Thoracic aorta (tissue), 2 donors: ENCODE measurements at regions not wholly inside any gene's neighbourhood (a gene's known extent, or its start where the extent isn't known, plus 50 kb on each side); places are given as distances from the start of the nearest gene placed in this dataset.

Source experiments
- ATAC-seq: fragments of 150-250 bp; one replicate; pipeline ENCODE4 v1.8.0; 2017; ENCODE audit warnings: low read depth; ENCODE audit not compliant: insufficient number of reproducible peaks, low FRiP score
- DNase-seq: peaks from one replicate; pipeline ENCODE4 v3.0.0-alpha.2; 2020; ENCODE audit warnings: low spot score
- H3K27ac ChIP-seq, 2 donors: fragments of 200-600 bp; sonication (generic); 1 replicate in 1 of 2; 2 replicates in 1 of 2; pipeline ENCODE4 v1.5.1; 2016; ENCODE audit warnings: mild to moderate bottlenecking in 2 of 2, moderate library complexity in 2 of 2
- H3K27me3 ChIP-seq: fragments of 200-600 bp; sonication (generic); replicated peaks from 2 replicates; pipeline ENCODE4 v1.6.0; 2016; ENCODE audit warnings: mild to moderate bottlenecking; ENCODE audit not compliant: insufficient read depth
- H3K36me3 ChIP-seq: fragments of 200-600 bp; sonication (generic); one replicate; pipeline ENCODE4 v1.5.1; 2016
- H3K4me1 ChIP-seq, 2 donors: fragments of 200-600 bp; sonication (generic); 1 replicate in 1 of 2; 2 replicates in 1 of 2; pipeline versions ENCODE4 v1.5.1 to v1.6.0; 2016; ENCODE audit warnings: low read depth in 2 of 2, mild to moderate bottlenecking in 1 of 2; ENCODE audit not compliant: control insufficient read depth in 1 of 2
- H3K4me3 ChIP-seq: fragments of 200-600 bp; sonication (generic); 2 replicates; pipeline ENCODE4 v1.5.1; 2016; ENCODE audit warnings: mild to moderate bottlenecking
- H3K9me3 ChIP-seq: fragments of 200-600 bp; sonication (generic); 2 replicates; pipeline ENCODE4 v1.5.1; 2016
- CTCF ChIP-seq: fragments of 200-600 bp; sonication (generic); IDR thresholded peaks from one replicate; pipeline ENCODE4 v1.5.1; 2019; ENCODE audit warnings: antibody characterized with exemption

DNA sequence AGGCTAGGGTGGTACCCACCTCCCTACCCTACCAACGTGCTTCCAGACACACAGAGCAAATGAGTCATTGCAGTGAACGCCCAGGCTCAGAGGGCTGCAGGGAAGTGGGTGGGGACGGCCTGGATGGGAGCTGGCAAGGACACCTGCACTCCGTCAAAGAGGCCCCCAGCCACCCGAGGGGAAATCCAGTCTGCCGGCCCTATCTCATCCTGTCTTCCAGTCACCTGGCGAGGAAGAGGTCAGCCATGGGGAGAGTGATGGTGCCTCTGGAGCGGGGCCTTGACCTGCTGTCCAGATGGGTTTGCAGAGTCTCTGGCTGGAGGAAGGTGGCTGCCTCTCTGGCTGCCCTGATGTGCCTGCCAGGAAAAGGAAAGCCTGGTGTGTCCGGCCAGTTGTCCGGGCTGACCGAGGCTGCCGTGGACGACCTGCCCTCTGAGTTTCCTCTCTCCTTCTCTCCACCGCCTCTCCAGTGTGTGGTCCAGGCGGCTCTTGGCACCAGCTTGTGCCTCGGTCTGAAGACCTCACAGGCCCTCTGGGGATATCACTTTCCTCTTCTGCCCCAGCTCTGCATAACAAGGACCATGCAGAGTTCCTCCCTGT lies 209.7 kb upstream of the COPS8 start:
- TF ChIP-seq CTCF = no peak
- Histone ChIP-seq H3K27me3 (no peaks in the 10 kb centered on the region), H3K4me1 (no peaks in the 10 kb centered on the region), H3K4me3 (no peak overlapping the region), H3K36me3 (no peaks in the 10 kb centered on the region), H3K27ac (no peak overlapping the region), H3K9me3 (no peaks in the 10 kb centered on the region)
- ATAC-seq (no peak), DNase-seq (no peak)

- H3K36me3 ChIP-seq = no peaks in the 10 kb centered on the region
- no peak for ATAC-seq
- no peak for TF ChIP-seq CTCF
Measured at GRCh38 chr2:236876642-236877041, 209.0 kb upstream of the COPS8 start.

DNA sequence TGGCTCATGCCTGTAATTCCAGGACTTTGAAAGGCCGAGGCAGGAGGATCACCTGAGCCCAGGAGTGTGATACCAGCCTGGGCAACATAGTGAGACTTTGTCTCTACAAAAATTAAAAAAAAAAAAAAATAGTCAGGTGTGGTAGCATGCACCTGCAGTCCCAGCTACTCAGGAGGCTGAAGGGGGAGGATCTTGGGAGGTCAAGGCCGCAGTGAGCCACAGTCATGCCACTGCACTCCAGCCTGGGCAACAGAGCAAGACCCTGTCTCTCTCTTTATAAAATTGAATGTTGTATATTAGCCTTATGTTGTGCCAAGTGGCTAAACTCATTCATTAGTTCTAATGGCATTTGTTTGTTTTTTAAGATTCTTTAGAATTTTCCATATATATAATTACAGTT lies 207.7 kb upstream of the COPS8 start:
- Histone ChIP-seq H3K9me3 (no peaks in the 10 kb centered on the region), H3K36me3 (no peaks in the 10 kb centered on the region), H3K4me1 (no peaks in the 10 kb centered on the region), H3K27me3 (no peaks in the 10 kb centered on the region), H3K4me3 (no peak overlapping the region), H3K27ac (no peak overlapping the region)
- no peak for TF ChIP-seq CTCF
- ATAC-seq (no peak), DNase-seq (no peak)

More at GRCh38 chr2:236876642-236877041, 209.0 kb upstream of the COPS8 start:
- Histone ChIP-seq H3K9me3 (no peaks in the 10 kb centered on the region), H3K4me3 (no peak overlapping the region), H3K27me3 (no peaks in the 10 kb centered on the region), H3K27ac (no peak overlapping the region), H3K4me1 (no peaks in the 10 kb centered on the region)
- DNase-seq = no peak

DNA sequence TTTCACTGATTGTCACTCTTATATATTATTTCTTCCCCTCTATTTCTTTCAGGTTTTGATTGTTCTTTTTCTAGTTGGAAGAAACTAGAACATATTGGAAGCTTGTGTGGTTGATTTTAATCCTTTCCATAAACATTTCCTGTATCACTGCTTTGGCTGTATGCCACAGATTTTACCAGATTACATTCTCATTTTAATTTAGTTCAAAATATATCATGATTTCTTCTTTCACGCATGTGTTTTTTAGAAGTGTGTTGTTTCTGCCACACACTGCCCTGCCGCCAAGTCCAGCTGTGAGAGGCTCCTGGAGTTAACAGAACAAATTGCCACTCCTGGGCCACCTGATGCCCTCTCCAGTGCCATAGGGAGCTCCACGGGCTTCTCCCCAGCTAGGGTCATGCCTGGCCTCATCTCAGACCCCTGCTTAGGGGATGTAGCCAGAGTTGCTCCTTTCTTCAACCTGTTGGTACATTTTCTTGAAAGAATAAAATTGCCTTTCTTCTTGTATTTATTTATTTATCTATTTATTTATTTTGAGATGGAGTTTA lies 206.2 kb upstream of the COPS8 start:
- Histone ChIP-seq H3K27me3 (no peaks in the 10 kb centered on the region), H3K27ac (no peak overlapping the region), H3K4me1 (peaks cover 10% of the 10 kb centered on the region in 2 donors), H3K36me3 (no peaks in the 10 kb centered on the region), H3K4me3 (no peak overlapping the region), H3K9me3 (no peaks in the 10 kb centered on the region)
- TF ChIP-seq CTCF = no peak
- ATAC-seq (no peak), DNase-seq (no peak)

- no peak for TF ChIP-seq CTCF
- Histone ChIP-seq H3K9me3 (no peaks in the 10 kb centered on the region), H3K4me1 (peaks cover 13 to 14% of the 10 kb centered on the region in 2 donors), H3K27ac (no peak overlapping the region), H3K36me3 (no peaks in the 10 kb centered on the region), H3K4me3 (no peak overlapping the region), H3K27me3 (no peaks in the 10 kb centered on the region)
- DNase-seq (no peak), ATAC-seq (no peak)
Measured at GRCh38 chr2:236882074-236882473, 203.6 kb upstream of the COPS8 start.
